ENCODE measurements at regions not wholly inside any gene's neighbourhood (a gene's known extent, or its start where the extent isn't known, plus 50 kb on each side); places are given as distances from the start of the nearest gene placed in this dataset.

DNA sequence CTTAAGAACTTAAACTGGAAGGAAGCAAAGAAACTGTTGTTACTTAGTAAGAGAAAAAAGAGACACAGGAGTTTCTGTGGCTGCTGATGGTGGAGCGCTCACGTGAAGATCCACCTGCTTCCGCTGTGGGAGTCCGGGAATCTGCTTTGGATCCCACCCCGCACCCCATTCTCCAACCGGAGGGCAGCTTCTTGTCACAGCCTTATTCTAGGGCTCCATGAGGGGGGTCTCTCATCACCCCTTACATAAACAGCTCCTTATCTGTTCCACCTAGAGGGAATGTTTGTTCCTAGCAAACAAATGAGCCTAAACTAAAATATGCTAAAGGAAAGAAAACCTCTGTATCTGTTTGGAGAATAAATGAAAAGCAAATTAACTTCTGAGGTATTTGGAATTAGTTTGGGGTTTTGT lies 280.5 kb downstream of the QKI start:
- intact Hi-C loops (cut with micrococcal nuclease) = no loop called here
- Mint-ChIP-seq H3K27ac (no peak overlapping the region), H3K4me3 (no peak overlapping the region), H3K27me3 (no peaks in the 10 kb centered on the region), H3K36me3 (ENCODE audit: low read depth) (no peaks in the 10 kb centered on the region), H3K4me1 (no peaks in the 10 kb centered on the region), H3K9me3 (no peaks in the 10 kb centered on the region)
- DNase-seq = no peak

DNA sequence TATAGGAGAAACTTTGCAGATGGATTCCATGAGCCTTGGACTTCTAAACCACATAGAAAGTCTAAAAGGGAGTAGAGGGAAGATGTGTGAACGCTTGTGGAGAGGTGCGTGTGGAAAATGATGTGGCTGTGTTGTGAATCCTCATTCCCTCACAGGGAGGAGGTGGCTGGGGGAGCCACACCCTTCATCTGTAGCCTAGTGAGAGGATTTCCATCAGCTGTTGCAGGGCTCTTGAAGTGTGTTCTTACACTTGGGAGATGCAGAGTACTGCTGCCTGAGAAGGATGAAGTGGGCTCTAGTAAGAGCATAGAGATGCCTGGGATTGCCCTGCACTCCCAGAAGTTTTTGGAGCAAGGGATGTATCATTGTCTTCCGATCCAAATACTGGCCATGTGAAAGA lies 279.6 kb downstream of the QKI start:
- Mint-ChIP-seq H3K4me3 (no peak overlapping the region), H3K27me3 (no peaks in the 10 kb centered on the region), H3K27ac (no peak overlapping the region), H3K4me1 (no peaks in the 10 kb centered on the region), H3K36me3 (ENCODE audit: low read depth) (no peaks in the 10 kb centered on the region), H3K9me3 (no peaks in the 10 kb centered on the region)
- intact Hi-C loops (cut with micrococcal nuclease) = no loop called here
- no peak for DNase-seq

- intact Hi-C loops (cut with micrococcal nuclease) = no loop called here
- H3K27ac Mint-ChIP-seq = no peak overlapping the region
- H3K9me3 Mint-ChIP-seq = no peaks in the 10 kb centered on the region
- H3K27me3 Mint-ChIP-seq = peaks cover 2% of the 10 kb centered on the region
- DNase-seq = no peak
- H3K4me3 Mint-ChIP-seq = no peak overlapping the region
- H3K4me1 Mint-ChIP-seq = no peaks in the 10 kb centered on the region
- no peaks in the 10 kb centered on the region for H3K36me3 Mint-ChIP-seq (ENCODE audit: low read depth)
Measured at GRCh38 chr6:163691049-163691448, 276.5 kb downstream of the QKI start.

DNA sequence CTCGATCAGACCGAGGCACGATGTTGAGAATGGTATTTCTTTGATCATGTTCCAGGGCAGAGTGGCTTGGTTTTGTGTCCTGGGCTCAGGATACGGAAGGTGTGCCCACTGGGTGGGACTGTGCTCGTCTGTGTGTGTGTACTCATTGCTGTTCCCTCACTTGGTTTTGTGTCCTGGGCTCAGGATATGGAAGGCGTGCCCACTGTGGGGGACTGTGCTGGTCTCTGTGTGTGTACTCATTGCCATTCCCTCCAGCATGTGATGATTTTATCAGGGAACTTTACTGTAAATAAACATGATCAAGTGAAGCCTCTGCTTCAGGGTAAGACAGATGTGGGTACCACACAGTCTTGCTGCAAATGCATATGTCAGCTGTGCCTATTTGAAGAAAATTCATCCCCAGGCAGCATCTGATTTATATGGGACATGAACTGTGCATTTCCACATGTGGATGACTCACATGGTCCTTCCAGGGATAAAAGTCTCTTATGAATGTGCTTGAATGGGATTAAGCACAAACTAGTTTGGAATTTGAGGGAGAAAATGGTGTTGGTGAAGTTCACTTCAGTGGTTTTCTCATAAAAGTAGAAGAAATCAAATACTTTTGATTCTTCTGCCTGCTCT lies 274.3 kb downstream of the QKI start:
- DNase-seq = no peak
- H3K4me1 Mint-ChIP-seq = no peaks in the 10 kb centered on the region
- H3K9me3 Mint-ChIP-seq = no peaks in the 10 kb centered on the region
- peaks cover 2% of the 10 kb centered on the region for H3K27me3 Mint-ChIP-seq
- no peak overlapping the region for H3K4me3 Mint-ChIP-seq
- no peaks in the 10 kb centered on the region for H3K36me3 Mint-ChIP-seq (ENCODE audit: low read depth)
- H3K27ac Mint-ChIP-seq = no peak overlapping the region
- intact Hi-C loops (cut with micrococcal nuclease) = no loop called here

DNA sequence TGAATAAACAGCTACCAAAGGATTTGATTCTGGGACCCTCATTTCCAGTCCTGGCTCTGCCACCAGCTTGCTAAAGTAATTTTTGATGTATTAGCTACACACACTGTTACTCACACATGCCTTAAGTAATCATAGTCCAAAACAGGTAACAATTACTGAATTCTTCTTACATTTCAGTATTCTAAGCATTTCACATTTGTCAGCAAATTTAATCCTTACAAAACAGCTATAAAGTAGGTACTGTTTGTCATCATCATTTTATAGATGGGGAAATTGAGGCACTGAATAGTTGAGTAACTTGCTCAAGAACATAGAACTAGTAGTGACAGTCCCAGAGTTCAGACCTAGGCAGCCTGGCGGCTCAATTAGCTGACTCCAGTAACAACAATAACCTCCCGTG lies 272.6 kb downstream of the QKI start:
- Mint-ChIP-seq H3K27me3 (peaks cover 2% of the 10 kb centered on the region), H3K36me3 (ENCODE audit: low read depth) (no peaks in the 10 kb centered on the region), H3K9me3 (no peaks in the 10 kb centered on the region), H3K4me1 (no peaks in the 10 kb centered on the region), H3K27ac (no peak overlapping the region), H3K4me3 (no peak overlapping the region)
- intact Hi-C loops (cut with micrococcal nuclease) = no loop called here
- no peak for DNase-seq

GRCh38 chr6:163686301-163686700 lies 271.8 kb downstream of the QKI start:
- Mint-ChIP-seq H3K27ac (no peak overlapping the region), H3K27me3 (peaks cover 2% of the 10 kb centered on the region), H3K36me3 (ENCODE audit: low read depth) (no peaks in the 10 kb centered on the region), H3K4me3 (no peak overlapping the region), H3K4me1 (no peaks in the 10 kb centered on the region), H3K9me3 (no peaks in the 10 kb centered on the region)
- no peak for DNase-seq
- intact Hi-C loops (cut with micrococcal nuclease) = no loop called here

GRCh38 chr6:163683105-163683622 lies 268.6 kb downstream of the QKI start:
- H3K4me1 Mint-ChIP-seq = no peaks in the 10 kb centered on the region
- no peak overlapping the region for H3K4me3 Mint-ChIP-seq
- DNase-seq = no peak
- no peak overlapping the region for H3K27ac Mint-ChIP-seq
- intact Hi-C loops (cut with micrococcal nuclease) = no loop called here
- H3K36me3 Mint-ChIP-seq (ENCODE audit: low read depth) = no peaks in the 10 kb centered on the region
- H3K27me3 Mint-ChIP-seq = peaks cover 3% of the 10 kb centered on the region
- H3K9me3 Mint-ChIP-seq = no peaks in the 10 kb centered on the region

DNA sequence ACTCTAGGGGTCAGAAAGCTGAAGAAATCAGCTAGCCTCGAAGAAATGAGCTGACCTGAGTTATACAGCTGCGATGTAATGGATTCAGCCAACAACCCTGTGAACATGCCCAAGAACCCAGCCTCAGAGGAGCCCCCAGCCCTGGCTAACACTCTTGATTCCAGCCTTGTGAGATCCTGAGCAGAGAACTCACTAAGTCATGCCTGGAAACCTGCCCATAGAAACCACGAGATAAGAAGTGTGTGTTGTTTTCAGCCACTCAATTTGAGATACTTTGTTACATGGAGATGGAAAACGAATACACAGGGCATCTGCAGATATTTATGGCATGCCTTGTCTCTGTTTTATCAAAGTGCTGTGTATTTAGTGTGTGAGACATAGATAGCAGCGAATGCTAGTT lies 265.2 kb downstream of the QKI start:
- Mint-ChIP-seq H3K27ac (no peak overlapping the region), H3K4me3 (no peak overlapping the region), H3K4me1 (no peaks in the 10 kb centered on the region), H3K27me3 (peaks cover 3% of the 10 kb centered on the region), H3K36me3 (ENCODE audit: low read depth) (no peaks in the 10 kb centered on the region), H3K9me3 (no peaks in the 10 kb centered on the region)
- intact Hi-C loops (cut with micrococcal nuclease) = no loop called here
- DNase-seq = no peak

- no peak overlapping the region for H3K27ac Mint-ChIP-seq
- H3K27me3 Mint-ChIP-seq = peaks cover 5% of the 10 kb centered on the region
- H3K4me1 Mint-ChIP-seq = no peaks in the 10 kb centered on the region
- intact Hi-C loops (cut with micrococcal nuclease) = no loop called here
- no peak overlapping the region for H3K4me3 Mint-ChIP-seq
- DNase-seq = no peak
- H3K36me3 Mint-ChIP-seq (ENCODE audit: low read depth) = no peaks in the 10 kb centered on the region
- H3K9me3 Mint-ChIP-seq = no peaks in the 10 kb centered on the region
Measured at GRCh38 chr6:163679012-163679660, 264.6 kb downstream of the QKI start.

- H3K4me3 Mint-ChIP-seq = no peak overlapping the region
- intact Hi-C loops (cut with micrococcal nuclease) = no loop called here
- peaks cover 2% of the 10 kb centered on the region for H3K27me3 Mint-ChIP-seq
- H3K27ac Mint-ChIP-seq = no peak overlapping the region
- no peaks in the 10 kb centered on the region for H3K4me1 Mint-ChIP-seq
- no peaks in the 10 kb centered on the region for H3K9me3 Mint-ChIP-seq
- no peak for DNase-seq
- H3K36me3 Mint-ChIP-seq (ENCODE audit: low read depth) = no peaks in the 10 kb centered on the region
Measured at GRCh38 chr6:163675611-163676010, 261.1 kb downstream of the QKI start.

- intact Hi-C loops (cut with micrococcal nuclease) = no loop called here
- Mint-ChIP-seq H3K36me3 (ENCODE audit: low read depth) (no peaks in the 10 kb centered on the region), H3K27me3 (peaks cover 3% of the 10 kb centered on the region), H3K4me1 (peaks cover under 1% of the 10 kb centered on the region), H3K27ac (no peak overlapping the region), H3K9me3 (no peaks in the 10 kb centered on the region), H3K4me3 (no peak overlapping the region)
- no peak for DNase-seq
Measured at GRCh38 chr6:163672710-163673109, 258.2 kb downstream of the QKI start.

DNA sequence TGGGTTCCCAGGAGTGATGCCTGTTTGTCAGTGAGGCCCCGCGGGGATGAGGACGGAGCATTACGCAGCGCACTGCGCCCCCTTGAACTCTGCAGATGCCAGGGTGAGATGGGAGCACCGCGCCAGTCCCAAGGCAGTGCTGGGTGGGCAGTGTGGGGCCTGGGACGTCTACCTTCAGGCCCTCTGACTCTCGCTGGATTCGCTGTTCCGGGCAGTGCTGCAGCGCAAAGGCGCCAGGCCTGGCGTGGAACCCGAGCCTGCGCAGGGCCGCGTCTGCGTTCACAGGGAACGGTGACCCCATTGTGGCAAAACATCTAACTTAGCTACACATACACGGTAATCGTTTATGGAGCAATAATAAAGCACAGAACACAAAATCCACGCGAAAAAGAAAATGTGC lies 257.3 kb downstream of the QKI start:
- Mint-ChIP-seq H3K27ac (no peak overlapping the region), H3K36me3 (ENCODE audit: low read depth) (no peaks in the 10 kb centered on the region), H3K27me3 (peaks cover 3% of the 10 kb centered on the region), H3K9me3 (no peaks in the 10 kb centered on the region), H3K4me1 (peaks cover 6% of the 10 kb centered on the region), H3K4me3 (no peak overlapping the region)
- intact Hi-C loops (cut with micrococcal nuclease) = no loop called here
- no peak for DNase-seq

DNA sequence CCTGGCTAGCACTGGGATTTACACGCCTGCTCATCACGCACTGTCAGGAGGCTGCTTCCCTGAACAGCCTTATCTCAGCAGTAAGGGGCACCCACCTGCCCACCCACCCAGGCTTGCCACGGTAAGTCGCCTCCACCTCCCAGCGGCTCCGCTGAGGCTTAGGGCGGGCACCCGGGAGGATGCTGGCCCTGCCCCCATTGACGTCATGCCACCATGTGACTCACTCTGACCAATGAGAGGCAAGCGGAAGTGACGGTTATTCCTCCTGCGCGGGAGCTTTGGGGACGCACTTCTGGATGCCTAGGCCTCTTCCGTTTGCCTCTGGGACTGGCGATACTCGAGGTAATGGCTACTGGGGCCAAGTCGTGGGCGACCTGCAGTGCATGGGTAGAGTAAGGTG lies 256.8 kb downstream of the QKI start:
- intact Hi-C loops (cut with micrococcal nuclease) = no loop called here
- H3K36me3 Mint-ChIP-seq (ENCODE audit: low read depth) = no peaks in the 10 kb centered on the region
- H3K4me3 Mint-ChIP-seq = no peak overlapping the region

DNA sequence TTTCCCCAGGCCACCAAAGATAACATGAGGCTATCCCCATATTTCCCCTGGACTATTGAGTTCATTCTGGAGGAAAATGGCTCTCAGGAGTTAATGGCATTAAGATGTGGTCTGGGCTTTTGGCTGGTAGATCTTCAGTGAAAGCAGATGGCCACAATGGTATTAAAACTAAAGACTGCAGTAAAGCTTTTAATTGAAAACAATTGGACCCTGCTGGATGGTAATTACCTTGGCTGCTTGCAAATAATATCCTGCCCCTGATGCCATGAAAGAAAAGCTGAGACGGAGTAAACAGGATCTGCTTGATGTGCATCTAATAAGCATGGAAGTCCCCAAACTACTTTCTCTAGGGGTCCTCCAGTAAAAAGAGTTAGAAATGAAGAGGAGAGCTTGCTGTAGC lies 255.8 kb downstream of the QKI start:
- peaks cover 3% of the 10 kb centered on the region for H3K27me3 Mint-ChIP-seq
- intact Hi-C loops (cut with micrococcal nuclease) = no loop called here
- H3K27ac Mint-ChIP-seq = no peak overlapping the region
- peaks cover 6% of the 10 kb centered on the region for H3K4me1 Mint-ChIP-seq
- H3K4me3 Mint-ChIP-seq = no peak overlapping the region
- H3K36me3 Mint-ChIP-seq (ENCODE audit: low read depth) = no peaks in the 10 kb centered on the region
- no peaks in the 10 kb centered on the region for H3K9me3 Mint-ChIP-seq
- DNase-seq = no peak

More for the DNA sequence above, 256.8 kb downstream of the QKI start:
- no peak for DNase-seq
- H3K4me1 Mint-ChIP-seq = peaks cover 6% of the 10 kb centered on the region
- H3K27me3 Mint-ChIP-seq = peaks cover 3% of the 10 kb centered on the region
- no peaks in the 10 kb centered on the region for H3K9me3 Mint-ChIP-seq
- no peak overlapping the region for H3K27ac Mint-ChIP-seq

DNA sequence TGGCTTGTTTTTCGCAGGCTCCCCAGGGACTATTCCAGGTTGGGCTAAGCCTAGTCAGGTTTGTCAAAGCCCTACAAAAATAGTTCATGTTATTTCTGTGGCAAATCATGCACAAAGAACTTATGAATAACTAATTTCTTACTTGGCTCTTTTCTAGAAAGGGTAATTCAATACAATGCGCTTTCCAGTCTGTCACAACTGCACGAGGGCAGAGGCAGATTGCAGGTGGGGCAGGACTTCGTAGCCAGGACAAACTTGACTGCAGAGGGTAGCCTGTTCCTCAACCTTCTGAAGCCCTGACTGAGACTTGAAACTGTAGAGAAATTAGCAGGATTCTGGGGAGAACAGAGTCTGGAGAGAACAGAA lies 253.5 kb downstream of the QKI start:
- Mint-ChIP-seq H3K27ac (no peak overlapping the region), H3K36me3 (ENCODE audit: low read depth) (no peaks in the 10 kb centered on the region), H3K4me1 (peaks cover 6% of the 10 kb centered on the region), H3K27me3 (peaks cover 2% of the 10 kb centered on the region), H3K4me3 (no peak overlapping the region), H3K9me3 (no peaks in the 10 kb centered on the region)
- intact Hi-C loops (cut with micrococcal nuclease) = no loop called here
- DNase-seq = no peak
